Limb (tissue), 2 donors: ENCODE measurements at regions not wholly inside any gene's neighbourhood (a gene's known extent, or its start where the extent isn't known, plus 50 kb on each side); places are given as distances from the start of the nearest gene placed in this dataset.
"Not testable (repeated sequence)": the region's sequence is repeated elsewhere in the genome, so short reads cannot be mapped to it uniquely, and the experiment has no call there.

ENCODE experiments used
- DNase-seq, 2 donors: peaks; one replicate each; pipeline ENCODE4 v3.0.0-alpha.2; 2016; ENCODE audit errors: extremely low spot score in 2 of 2

DNA sequence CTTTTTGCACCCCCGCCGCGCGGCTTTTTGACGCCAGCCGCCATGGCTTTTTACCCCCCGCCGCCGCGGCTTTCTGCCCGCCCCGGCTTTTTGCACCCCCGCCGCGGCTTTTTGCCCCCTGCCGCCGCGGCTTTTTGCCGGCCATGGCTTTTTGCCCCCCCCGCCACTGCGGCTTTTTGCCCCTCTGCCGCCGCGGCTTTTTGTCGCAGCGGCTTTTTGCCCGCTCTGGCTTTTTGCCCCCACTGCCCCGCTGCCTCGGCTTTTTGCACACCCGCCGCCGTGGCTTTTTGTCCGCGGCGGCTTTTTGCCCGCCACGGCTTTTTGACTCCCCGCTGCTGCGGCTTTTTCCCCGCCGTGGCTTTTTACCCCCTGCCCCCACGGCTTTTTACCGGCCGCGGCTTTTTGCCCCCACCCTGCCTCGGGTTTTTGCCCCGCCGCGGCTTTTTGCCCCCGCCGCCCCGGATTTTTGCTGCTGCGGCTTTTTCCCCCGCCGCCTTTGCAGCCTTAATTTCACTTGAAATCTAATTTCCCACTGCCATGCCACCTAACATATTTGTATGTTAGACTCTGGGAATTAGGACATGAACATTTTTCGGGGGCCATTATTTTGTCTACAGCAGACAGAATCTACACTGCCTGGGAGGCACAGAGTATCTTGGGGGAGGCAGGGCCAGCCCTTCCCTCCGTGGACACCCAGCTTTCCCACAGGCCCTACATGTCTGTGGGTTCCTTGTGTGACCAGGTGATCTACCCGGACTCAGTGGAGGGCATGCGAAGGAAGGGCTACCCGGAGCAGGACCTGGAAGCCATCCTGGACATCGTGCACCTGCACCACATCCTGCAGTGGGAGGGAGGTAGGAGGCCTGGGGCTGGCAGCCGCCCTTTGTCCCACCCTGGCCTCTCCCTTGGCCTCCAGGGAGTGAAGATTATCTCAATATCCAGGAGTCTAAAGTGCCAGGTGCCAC is 3031.0 kb upstream of the TEKT4 start:
- no peak for DNase-seq

DNA sequence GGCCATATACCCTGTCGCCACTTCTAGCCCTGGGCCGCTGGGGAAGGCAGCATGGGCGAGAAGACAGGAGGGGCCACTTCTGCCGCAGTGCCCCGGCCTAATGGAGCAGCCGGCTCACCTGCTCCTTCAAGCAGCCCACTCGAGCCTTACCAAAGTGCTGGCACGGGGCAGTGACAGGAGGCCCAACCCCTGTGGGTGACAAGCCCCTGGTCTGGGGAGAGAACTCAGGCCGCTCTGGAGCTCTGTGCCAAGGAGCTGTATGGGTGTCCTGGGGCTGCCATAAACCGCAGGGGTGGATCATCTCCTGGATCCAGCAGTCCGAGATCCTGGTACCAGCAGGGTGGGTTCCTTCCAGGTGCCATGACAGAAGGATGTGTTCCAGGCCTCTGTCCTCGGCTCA is 3029.0 kb upstream of the TEKT4 start:
- not testable (repeated sequence) for DNase-seq

DNA sequence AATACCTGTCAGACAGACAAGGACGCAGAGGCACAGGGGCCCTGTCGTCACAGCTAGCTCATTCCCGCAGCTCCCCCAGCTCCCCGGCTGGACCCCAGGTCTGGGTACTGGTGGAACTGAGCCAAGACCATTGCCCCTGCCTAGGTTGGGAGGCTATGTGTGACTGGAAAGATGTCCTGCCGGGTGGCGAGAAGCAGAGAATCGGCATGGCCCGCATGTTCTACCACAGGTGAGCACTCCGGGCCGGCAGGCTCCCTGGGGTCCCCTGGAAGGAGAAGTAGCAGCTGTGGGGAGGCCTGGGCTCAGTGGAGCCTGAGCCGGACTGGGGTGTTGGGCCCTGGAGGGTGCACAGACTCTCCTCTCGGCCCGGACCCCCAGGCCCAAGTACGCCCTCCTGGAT is 3028.3 kb upstream of the TEKT4 start:
- DNase-seq: not testable (repeated sequence)

DNA sequence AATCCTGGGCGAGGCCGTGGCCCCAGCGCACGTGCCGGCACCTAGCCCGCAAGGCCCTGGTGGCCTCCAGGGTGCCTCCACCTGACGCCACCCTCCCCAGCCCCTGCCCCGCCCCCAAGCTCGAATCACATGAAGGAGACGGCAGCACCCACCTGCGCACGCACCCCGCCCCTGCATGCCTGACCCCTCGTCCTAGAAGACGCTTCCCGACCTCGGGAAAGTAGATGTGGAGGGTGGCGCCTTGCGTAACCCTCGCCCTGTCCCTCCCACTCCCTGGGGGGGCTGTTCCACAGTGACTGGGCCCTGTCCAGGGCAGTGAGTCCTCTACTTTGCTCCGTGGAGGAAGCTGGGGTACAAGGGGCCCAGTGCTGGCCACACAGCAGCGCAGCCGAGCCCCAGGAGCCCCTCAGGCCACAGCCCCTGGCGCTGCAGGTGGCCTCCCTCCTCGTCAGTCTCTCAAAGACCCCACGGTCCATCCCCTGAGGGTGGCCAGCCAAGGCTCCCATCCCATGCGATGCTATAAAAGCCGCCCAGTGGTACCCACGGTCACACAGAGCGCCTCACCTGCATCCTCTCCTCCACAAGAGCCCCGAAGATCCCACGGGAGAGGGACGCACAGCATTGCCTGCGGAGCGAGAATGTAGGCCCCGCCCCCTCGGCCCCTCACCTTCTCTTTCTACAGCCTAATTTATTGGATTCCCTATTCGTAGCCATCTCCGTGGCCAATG is 3027.3 kb upstream of the TEKT4 start:
- DNase-seq: not testable (repeated sequence)

DNA sequence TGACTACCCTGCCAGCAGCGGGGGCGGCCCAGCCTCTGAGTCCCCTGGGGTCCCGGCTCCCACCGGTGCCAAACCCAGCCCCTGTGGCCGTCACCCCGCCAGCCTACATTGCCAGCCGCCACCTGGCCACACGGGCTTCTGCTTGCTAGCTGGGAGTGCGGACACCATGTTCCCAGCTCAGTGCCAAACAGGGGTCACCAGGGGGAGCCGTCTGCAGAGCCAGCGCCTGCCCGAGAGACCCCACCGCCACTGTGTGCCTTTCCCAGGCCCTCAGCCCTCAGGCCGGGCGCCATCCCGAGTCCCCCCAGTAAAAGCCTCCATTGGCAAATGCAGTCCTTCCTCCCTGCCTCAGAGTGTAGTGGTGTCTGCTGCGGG is 3026.8 kb upstream of the TEKT4 start:
- DNase-seq: not testable (repeated sequence)

DNA sequence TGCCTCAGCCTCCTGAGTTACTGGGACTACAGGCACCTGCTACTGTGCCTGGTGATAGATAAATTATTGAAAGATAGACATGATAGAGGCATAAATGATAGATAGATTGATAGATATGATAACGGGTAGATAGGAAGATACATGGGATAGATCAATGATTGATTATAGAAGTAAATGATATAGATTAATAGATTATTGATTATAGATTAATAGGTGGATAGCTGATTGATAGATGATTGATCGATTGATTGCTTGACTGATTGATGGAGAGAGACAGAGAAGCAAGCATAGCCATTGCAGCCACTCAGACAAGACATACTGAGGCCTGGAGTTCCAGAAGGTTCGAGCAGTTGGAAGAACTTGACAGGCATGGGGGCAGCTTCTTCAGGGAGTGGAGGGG is 3024.8 kb upstream of the TEKT4 start:
- DNase-seq: not testable (repeated sequence)

DNA sequence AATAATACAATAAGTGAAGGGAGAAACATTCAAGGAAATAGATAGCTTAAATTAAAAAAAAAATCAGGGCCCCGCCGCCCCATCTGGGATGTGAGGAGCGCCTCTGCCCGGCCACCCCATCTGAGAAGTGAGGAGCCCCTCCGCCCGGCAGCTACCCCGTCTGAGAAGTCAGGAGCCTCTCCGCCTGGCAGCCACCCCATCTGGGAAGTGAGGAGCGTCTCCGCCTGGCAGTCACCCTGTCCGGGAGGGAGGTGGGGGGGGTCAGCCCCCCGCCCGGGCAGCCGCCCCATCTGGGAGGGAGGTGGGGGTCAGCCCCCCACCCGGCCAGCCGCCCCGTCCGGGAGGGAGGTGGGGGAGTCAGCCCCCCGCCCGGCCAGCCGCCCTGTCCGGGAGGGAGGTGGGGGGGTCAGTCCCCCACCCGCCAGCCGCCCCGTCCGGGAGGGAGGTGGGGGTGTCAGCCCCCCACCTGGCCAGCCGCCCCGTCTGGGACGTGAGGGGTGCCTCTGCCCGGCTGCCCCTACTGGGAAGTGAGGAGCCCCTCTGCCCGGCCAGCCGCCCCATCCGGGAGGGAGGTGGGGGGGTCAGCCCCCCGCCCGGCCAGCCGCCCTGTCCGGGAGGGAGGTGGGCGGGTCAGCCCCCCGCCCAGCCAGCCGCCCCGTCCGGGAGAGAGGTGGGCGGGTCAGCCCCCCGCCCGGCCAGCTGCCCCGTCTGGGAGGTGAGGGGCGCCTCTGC is 3019.4 kb upstream of the TEKT4 start:
- DNase-seq: not testable (repeated sequence)

DNA sequence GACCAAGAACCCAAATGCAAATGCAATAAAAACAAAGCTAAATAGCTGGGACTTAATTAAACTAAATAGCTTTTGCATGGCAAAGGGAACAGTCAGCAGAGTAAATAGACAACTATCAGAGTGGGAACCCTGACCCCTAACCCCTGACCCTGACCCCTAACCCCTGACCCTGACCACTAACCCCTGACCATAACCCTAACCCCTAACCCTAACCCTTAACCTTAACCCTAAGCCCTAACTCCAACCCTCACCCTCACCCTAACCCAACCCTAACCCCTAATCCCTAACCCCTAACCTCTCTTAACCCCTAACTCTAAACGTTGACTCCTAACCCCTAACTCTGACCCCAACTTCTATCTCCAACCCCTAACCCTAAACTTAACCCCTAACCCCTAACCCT is 3014.3 kb upstream of the TEKT4 start:
- DNase-seq: not testable (repeated sequence)

DNA sequence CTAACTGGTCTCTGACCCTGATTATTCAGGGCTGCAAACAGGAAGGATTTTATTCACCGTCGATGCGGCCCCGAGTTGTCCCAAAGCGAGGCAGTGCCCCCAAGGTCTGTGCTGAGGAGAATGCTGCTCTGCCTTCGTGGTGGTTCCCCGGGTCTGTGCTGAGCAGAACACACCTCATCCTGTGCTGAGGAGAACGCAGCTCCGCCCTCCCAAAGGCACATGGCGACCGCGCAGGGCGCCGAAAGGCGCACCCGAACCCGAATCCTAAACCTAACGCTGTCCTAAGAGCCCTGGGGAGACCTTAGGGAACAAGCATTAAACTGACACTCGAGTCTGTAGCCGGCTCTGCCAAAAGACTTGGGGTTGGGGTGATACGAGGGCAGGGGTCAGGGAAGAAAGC is 3013.5 kb upstream of the TEKT4 start:
- not testable (repeated sequence) for DNase-seq

DNA sequence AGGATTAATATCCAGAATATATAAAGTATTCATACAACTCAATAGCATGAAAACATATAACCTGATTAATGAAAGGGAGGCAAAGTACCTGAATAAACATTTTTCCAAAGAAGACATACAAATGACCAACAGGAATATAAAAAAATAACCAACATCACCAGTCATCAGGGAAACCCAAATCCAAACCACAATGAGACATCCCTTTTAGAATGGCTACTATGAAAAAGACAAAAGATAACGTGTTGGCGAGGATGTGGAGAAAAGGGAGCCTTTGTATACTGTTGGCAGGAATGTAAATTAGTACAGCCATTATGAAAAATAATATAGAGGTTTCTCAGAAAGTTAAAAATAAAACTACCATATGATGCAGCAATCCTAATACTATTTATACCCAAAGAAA is 2999.5 kb upstream of the TEKT4 start:
- DNase-seq: not testable (repeated sequence)

DNA sequence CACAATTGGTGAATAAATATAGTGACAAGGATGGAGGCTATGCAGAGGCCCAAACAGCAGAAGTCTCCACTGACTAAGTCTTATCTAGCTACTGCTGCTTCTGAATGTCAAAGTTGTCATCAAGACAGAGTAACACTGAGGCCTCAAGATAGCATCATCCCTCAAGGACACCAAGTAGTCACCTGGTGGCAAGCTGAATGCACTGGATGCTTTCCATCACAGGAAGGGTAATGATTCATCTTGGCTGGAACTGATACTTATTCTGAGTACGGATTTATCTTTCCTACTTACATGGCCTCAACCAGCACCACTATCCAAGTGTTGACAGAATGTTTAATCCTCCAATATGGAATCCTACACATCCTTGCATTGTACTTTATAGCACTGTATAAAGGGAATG is 2997.8 kb upstream of the TEKT4 start:
- not testable (repeated sequence) for DNase-seq

DNA sequence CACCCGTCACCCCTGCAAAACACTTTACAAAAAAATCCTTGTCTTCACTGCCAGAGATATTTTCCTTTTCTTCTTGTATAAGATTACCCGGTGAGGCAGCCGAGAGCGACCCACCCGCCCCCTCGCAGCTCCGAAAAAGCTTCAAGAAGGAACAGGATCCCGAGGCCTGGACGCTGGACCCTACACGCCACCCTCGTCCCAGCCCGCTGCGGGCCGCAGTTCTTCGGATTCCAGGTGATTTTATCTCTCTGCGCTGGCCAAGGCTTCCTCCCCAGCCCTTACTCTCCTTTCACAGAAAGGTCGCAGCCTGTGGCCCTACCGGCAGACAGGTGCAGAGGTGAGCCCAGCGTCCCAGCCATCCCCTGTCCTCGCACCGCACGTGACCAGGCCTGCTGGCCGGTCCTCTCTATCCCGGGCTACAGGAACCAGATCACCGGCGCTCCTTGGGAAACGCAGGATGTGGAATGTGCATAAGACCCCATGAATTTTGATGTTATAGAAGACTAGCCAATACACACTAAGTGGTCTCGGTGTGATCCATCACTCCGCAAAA is 2993.5 kb upstream of the TEKT4 start:
- not testable (repeated sequence) for DNase-seq

DNA sequence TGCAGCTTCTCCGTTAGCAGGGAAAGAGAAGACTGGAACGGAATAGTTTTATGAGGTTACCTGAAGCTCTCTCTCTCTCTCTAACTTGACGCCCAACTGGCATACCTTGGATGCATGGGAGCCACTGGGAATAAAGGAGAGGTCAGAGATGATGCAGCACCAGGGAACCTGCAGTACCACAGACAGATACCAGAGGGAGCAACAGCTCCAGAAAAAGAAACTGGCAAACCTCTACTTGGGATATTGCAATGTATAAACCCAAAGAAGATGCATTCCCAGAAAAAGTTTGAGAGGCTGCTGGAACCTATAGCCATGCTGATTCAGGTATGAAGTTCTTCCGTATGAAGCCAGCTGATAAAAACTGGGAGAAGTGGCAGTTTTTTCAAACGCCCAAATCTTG is 2976.1 kb upstream of the TEKT4 start:
- DNase-seq: not testable (repeated sequence)

DNA sequence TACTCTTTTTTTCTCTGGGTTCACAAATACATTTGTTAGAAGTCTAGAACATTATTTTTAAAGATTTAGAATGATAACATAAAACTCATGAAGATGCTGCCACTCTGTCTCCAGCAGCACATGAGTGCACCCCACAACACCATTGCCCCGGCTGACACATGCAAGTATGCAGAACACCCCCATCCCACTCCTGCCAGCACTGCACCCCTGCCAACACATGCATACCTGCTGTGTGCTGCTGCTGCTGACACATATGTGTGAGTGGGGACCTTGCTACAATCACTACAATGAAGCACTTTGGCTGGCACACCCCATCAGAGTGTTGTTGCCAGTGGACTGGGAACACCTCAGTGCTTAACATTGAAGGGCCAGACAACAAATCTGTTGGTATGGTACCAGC is 2953.6 kb upstream of the TEKT4 start:
- DNase-seq: not testable (repeated sequence)
